Gastroesophageal sphincter (tissue), 3 donors: ENCODE measurements at regions not wholly inside any gene's neighbourhood (a gene's known extent, or its start where the extent isn't known, plus 50 kb on each side); places are given as distances from the start of the nearest gene placed in this dataset.

ENCODE experiments used
- EP300 ChIP-seq: sonication (generic); formaldehyde crosslinking; IDR thresholded peaks from one replicate; pipeline ENCODE4 v1.6.1; 2017; ENCODE audit warnings: antibody characterized with exemption, mild to moderate bottlenecking
- POLR2A ChIP-seq, 2 donors: fragments of 450-650 bp; IDR thresholded peaks; one replicate each; pipeline ENCODE4 v1.6.1; 2017; ENCODE audit warnings: antibody characterized with exemption in 2 of 2, mild to moderate bottlenecking in 2 of 2, moderate library complexity in 1 of 2
- POLR2AphosphoS5 ChIP-seq: sonication (generic); formaldehyde crosslinking; IDR thresholded peaks from one replicate; pipeline ENCODE4 v1.6.1; 2017; ENCODE audit warnings: antibody characterized with exemption
- TF ChIP-seq, protein P1 (sequence below), 4 experiments: fragments of 200-600 bp in 2 of 4; fragments of 450-650 bp in 2 of 4; sonication (generic) in 1 of 4; IDR thresholded peaks; one replicate each; pipeline ENCODE4 v1.5.1; 2017 to 2019; ENCODE audit warnings: antibody characterized with exemption in 4 of 4, mild to moderate bottlenecking in 2 of 4, moderate library complexity in 2 of 4

DNA sequence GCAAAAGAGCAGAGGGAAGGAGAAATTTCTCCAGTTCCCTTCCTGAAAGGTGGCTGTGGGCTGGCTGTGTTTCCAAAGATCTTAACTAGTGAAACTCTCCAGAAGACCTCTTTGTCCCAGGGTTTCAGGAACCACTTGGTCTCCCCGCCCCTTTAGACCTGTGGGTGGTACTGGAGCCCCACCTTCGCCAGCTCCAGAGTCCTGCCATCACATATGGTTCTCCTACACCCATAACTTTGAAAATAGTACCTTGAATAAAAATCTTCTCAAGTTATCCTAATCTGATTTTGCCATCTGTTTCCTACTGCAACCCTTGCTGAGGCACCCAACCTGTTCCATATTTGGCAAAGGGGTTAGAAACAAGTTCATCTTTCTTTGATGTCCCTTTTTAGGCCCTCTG lies 303.9 kb downstream of the SEC16B start:
- TF ChIP-seq POLR2AphosphoS5: no peak
- TF ChIP-seq POLR2A (IDR thresholded peaks at IDR 0.05): no peak
- TF ChIP-seq, protein P1, sequence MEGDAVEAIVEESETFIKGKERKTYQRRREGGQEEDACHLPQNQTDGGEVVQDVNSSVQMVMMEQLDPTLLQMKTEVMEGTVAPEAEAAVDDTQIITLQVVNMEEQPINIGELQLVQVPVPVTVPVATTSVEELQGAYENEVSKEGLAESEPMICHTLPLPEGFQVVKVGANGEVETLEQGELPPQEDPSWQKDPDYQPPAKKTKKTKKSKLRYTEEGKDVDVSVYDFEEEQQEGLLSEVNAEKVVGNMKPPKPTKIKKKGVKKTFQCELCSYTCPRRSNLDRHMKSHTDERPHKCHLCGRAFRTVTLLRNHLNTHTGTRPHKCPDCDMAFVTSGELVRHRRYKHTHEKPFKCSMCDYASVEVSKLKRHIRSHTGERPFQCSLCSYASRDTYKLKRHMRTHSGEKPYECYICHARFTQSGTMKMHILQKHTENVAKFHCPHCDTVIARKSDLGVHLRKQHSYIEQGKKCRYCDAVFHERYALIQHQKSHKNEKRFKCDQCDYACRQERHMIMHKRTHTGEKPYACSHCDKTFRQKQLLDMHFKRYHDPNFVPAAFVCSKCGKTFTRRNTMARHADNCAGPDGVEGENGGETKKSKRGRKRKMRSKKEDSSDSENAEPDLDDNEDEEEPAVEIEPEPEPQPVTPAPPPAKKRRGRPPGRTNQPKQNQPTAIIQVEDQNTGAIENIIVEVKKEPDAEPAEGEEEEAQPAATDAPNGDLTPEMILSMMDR (IDR thresholded peaks at IDR 0.05): no peak
- no peak for TF ChIP-seq EP300
